ENCODE measurements at regions not wholly inside any gene's neighbourhood (a gene's known extent, or its start where the extent isn't known, plus 50 kb on each side); places are given as distances from the start of the nearest gene placed in this dataset.

DNA sequence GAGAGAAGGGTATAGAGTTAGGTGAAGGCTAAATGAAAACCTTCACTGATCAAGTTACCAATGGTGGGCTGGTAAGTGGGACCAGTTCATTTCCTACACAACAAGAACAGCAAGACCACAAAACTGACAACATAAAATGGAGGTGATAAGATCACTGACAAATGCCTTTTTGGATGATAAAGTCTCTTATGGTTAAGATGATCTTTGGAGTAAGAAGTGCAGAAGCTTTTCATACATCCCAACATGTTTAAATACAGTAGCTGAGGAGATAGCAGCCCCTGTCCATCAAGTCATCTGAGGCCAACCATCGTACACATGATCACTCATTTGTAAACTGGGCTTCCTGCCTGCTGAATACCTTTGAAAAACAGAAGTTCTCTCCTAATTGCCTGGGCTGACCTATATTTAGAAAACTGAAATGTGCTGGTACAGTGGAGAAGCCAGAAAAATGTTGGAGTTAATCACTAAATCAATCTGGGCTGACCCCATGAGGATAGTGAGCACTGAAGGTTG lies 259.0 kb upstream of the ZFHX3 start:
- H3K4me2 ChIP-seq (ENCODE audit: insufficient read depth in 1 of 2, low read depth in 2 of 2, low read length in 2 of 2) = no peak overlapping the region
- DNase-seq (ENCODE audit: low read depth in 1 of 2, low spot score in 2 of 2) (no peak), FAIRE-seq (no peak)
- H3K9ac ChIP-seq (replicated peaks in 1 of 4; ENCODE audit: extremely low read depth in 1 of 4, low read depth in 3 of 4, low read length in 3 of 4) = no peak overlapping the region
- H3K36me3 ChIP-seq (ENCODE audit: control insufficient read depth in 2 of 4, insufficient read depth in 4 of 4, low read length in 3 of 4) = no peaks in the 10 kb centered on the region
- H4K91ac ChIP-seq (replicated peaks; ENCODE audit: insufficient read length, low read length) = no peak overlapping the region
- no peak overlapping the region for H3K56ac ChIP-seq (replicated peaks; ENCODE audit: insufficient read length, low read depth, low read length)
- H4K20me1 ChIP-seq (replicated peaks in 1 of 2; ENCODE audit: control insufficient read depth in 1 of 2, insufficient read depth in 2 of 2, low read length in 2 of 2) = no peaks in the 10 kb centered on the region
- peaks cover 0 to 3% (median 1%) of the 10 kb centered on the region in 4 experiments; a peak in 2 of 7 replicates for H3K4me1 ChIP-seq (replicated peaks in 1 of 4; ENCODE audit: control insufficient read depth in 3 of 4, insufficient read depth in 4 of 4, low read length in 3 of 4)
- no peak overlapping the region for H2BK120ac ChIP-seq (replicated peaks; ENCODE audit: low read depth, low read length)
- no peak overlapping the region for H3K27ac ChIP-seq (ENCODE audit: low read depth, low read length)
- no peaks in the 10 kb centered on the region for H3K9me3 ChIP-seq (ENCODE audit: insufficient read depth in 2 of 2, low read depth in 1 of 2, low read length in 1 of 2)
- no peak overlapping the region for H2BK15ac ChIP-seq (ENCODE audit: low read length)
- H3K79me1 ChIP-seq (ENCODE audit: low read depth, low read length) = no peaks in the 10 kb centered on the region
- 95% methylated on average over 1 of the region's 1 CpG; no CpG with 5 or more reads in 1 of the 2 experiments for WGBS, 2 experiments (ENCODE audit: extremely low coverage in 1 of 2, insufficient coverage in 1 of 2, insufficient read length in 1 of 2, insufficient replicate concordance in 2 of 2, low coverage in 1 of 2, low lambda C conversion rate in 2 of 2, missing lambda C conversion rate in 1 of 2)
- H2AFZ ChIP-seq (ENCODE audit: low read length) = no peak overlapping the region
- H3K4me3 ChIP-seq (ENCODE audit: extremely low read depth in 1 of 4, insufficient read depth in 2 of 4, low read depth in 3 of 4, low read length in 4 of 4) = no peak overlapping the region
- no peaks in the 10 kb centered on the region for H3K79me2 ChIP-seq (ENCODE audit: control insufficient read depth in 1 of 2, insufficient read depth in 2 of 2, low read length in 2 of 2)
- ChIA-PET CTCF (ENCODE audit: partially characterized antibody) (no interaction called here), POLR2A (ENCODE audit: partially characterized antibody) (no interaction called here)
- no peaks in the 10 kb centered on the region for H3K23me2 ChIP-seq (ENCODE audit: low read depth, low read length)
- no peak overlapping the region for H4K8ac ChIP-seq (ENCODE audit: extremely low read depth, insufficient read depth, low read length)
- no peak overlapping the region for H2BK5ac ChIP-seq (ENCODE audit: low read depth, low read length)
- no peak overlapping the region for H3K23ac ChIP-seq (ENCODE audit: insufficient read length)
- no peak overlapping the region for H2BK20ac ChIP-seq (ENCODE audit: low read length)
- H2BK12ac ChIP-seq (ENCODE audit: low read depth, low read length) = no peak overlapping the region
- no peak overlapping the region for H3K14ac ChIP-seq (ENCODE audit: insufficient read length)
- no peak overlapping the region for H3K18ac ChIP-seq (ENCODE audit: extremely low read depth, low read length)
- no peak overlapping the region for H3K4ac ChIP-seq (replicated peaks; ENCODE audit: insufficient read length, low read depth, low read length)
- no peak overlapping the region for H2AK5ac ChIP-seq (ENCODE audit: low read depth, low read length)
- no peaks in the 10 kb centered on the region for H3K27me3 ChIP-seq (replicated peaks in 1 of 4; ENCODE audit: control insufficient read depth in 3 of 4, extremely low read depth in 1 of 4, insufficient read depth in 3 of 4, low read length in 3 of 4)
- no peak overlapping the region for H4K5ac ChIP-seq (ENCODE audit: insufficient read length, low read depth, low read length)
- TF ChIP-seq POLR2AphosphoS5 (IDR thresholded peaks at IDR 0.05; ENCODE audit: low read depth, low read length) (no peak), JUND (IDR thresholded peaks at IDR 0.05; ENCODE audit: low read length) (no peak), KDM4A (IDR thresholded peaks at IDR 0.05; ENCODE audit: low read depth, low read length, severe bottlenecking) (no peak), SP2 (IDR thresholded peaks at IDR 0.05; ENCODE audit: low read length) (no peak), RBBP5 (IDR thresholded peaks at IDR 0.05; ENCODE audit: borderline replicate concordance, low read depth, low read length) (no peak), SIN3A (conservative IDR thresholded peaks at IDR 0.05 in 1 of 2, IDR thresholded peaks at IDR 0.05 in 1 of 2; ENCODE audit: low read depth in 1 of 2, low read length in 2 of 2) (no peak), RNF2 (IDR thresholded peaks at IDR 0.05; ENCODE audit: borderline replicate concordance, low read depth, low read length, missing control alignments, poor library complexity, severe bottlenecking) (no peak), RXRA (IDR thresholded peaks at IDR 0.05; ENCODE audit: insufficient read depth, low read depth, low read length) (no peak), SAP30 (IDR thresholded peaks at IDR 0.05; ENCODE audit: insufficient read depth, insufficient replicate concordance, low read length) (no peak), GTF2F1 (IDR thresholded peaks at IDR 0.05; ENCODE audit: borderline replicate concordance, low read depth, low read length) (no peak), PHF8 (conservative IDR thresholded peaks at IDR 0.05; ENCODE audit: low read depth, low read length) (no peak), SP4 (IDR thresholded peaks at IDR 0.05; ENCODE audit: low read length) (no peak), POLR2A (IDR thresholded peaks at IDR 0.05; ENCODE audit: control extremely low read depth in 1 of 2, low read depth in 2 of 2, low read length in 2 of 2) (no peak), POU5F1 (IDR thresholded peaks at IDR 0.05; ENCODE audit: low read depth, low read length) (no peak), TEAD4 (IDR thresholded peaks at IDR 0.05; ENCODE audit: low read depth, low read length) (no peak)

Measured in H1 (cell line).